GM12864 (cell line): ENCODE measurements at regions not wholly inside any gene's neighbourhood (a gene's known extent, or its start where the extent isn't known, plus 50 kb on each side); places are given as distances from the start of the nearest gene placed in this dataset.
"Not testable (repeated sequence)": the region's sequence is repeated elsewhere in the genome, so short reads cannot be mapped to it uniquely, and the experiment has no call there.

Experiments used
- DNase-seq: peaks from one replicate; pipeline ENCODE4 v3.0.0-alpha.2; 2011; ENCODE audit warnings: low read depth
- H3K4me3 ChIP-seq: 2 replicates; pipeline ENCODE4 v1.5.1; 2011; ENCODE audit warnings: mild to moderate bottlenecking, low read depth, low read length, control low read depth
- TF ChIP-seq, protein P1 (sequence below): IDR thresholded peaks from 2 replicates; pipeline ENCODE4 v1.5.1; 2011; ENCODE audit warnings: low read depth, mild to moderate bottlenecking, moderate library complexity, low read length, control low read depth, inconsistent platforms; ENCODE audit errors: missing control alignments

DNA sequence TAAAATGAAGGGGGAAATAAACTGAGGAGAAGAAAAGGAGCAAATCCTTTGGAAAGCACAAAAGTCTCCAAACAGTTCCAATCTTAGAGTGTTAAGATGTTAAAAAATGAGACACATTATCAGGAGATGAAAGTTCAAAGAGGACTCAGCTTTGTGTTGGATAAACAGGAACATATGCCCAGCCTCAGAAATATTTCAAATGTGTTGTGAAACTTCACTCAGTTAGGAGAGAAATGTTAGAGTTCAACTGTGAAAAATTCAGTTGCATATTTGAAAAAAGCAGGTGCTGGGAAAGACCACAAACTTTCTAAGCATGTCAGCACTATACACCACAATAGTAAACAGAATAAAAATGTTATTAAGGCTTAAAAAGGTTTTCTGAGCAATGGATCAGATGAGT is 136.8 kb upstream of the PRKD1 start:
- TF ChIP-seq, protein P1, sequence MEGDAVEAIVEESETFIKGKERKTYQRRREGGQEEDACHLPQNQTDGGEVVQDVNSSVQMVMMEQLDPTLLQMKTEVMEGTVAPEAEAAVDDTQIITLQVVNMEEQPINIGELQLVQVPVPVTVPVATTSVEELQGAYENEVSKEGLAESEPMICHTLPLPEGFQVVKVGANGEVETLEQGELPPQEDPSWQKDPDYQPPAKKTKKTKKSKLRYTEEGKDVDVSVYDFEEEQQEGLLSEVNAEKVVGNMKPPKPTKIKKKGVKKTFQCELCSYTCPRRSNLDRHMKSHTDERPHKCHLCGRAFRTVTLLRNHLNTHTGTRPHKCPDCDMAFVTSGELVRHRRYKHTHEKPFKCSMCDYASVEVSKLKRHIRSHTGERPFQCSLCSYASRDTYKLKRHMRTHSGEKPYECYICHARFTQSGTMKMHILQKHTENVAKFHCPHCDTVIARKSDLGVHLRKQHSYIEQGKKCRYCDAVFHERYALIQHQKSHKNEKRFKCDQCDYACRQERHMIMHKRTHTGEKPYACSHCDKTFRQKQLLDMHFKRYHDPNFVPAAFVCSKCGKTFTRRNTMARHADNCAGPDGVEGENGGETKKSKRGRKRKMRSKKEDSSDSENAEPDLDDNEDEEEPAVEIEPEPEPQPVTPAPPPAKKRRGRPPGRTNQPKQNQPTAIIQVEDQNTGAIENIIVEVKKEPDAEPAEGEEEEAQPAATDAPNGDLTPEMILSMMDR, result no peak
- no peak for DNase-seq
- H3K4me3 ChIP-seq, result no peak overlapping the region

DNA sequence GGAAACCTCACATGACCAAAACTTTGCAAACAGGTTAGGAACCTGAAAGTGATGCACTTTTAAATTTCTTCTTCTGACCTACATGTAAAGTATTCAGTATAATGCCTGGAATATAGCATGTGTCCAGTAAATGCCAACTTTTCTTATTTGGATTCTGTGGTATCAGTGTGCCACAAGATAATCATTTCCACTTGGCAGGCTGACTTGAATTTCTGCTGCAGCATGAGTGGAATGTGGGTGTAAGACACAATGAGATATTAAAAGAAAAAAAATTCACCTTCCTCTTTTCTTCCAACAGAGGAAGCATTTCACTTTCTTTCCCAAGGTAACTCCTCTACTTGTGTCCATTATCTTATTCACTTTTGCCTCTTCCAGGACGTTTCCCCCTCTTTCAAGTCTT is 141.9 kb upstream of the PRKD1 start:
- no peak for DNase-seq
- TF ChIP-seq, protein P1, result no peak
- no peak overlapping the region for H3K4me3 ChIP-seq

DNA sequence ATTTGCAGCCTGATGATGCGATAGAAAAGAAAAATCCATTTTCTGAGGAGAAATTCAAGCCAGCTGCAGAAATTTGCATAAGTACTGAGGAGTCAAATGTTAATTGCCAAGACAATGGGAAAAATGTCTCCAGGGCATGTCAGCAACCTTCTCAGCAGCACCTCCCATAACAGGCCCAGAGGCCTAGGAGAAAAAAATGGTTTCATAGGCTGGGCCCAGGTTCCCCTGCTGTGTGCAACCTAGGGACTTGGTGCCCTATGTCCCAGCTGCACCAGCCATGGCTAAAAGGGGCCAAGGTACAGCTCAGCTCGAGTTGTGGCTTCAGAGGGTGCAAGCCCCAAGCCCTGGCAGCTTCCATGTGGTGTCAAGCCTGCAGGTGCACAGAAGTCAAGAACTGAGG is 144.8 kb upstream of the PRKD1 start:
- not testable (repeated sequence) for DNase-seq, H3K4me3 ChIP-seq

DNA sequence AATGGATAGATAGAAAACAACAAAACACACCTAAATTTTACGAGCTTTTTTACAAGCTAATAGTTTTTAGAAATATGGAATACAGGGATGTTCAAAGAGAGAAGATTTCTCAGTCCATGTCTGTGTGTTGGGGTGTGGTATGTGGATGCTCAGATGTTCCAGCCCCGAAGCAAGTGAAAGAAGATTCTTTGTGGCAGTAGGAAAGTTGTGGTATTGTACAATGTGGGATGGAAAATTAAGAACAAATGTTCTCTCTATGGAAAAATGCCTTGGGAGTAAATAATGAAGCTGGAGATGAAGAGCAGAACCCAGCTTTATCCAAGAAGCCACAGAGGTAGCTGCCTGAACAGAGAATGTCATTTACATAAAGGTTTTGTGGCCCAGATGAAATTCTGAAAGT is 150.3 kb upstream of the PRKD1 start:
- H3K4me3 ChIP-seq, result no peak overlapping the region
- DNase-seq, result no peak
- TF ChIP-seq, protein P1, result no peak

DNA sequence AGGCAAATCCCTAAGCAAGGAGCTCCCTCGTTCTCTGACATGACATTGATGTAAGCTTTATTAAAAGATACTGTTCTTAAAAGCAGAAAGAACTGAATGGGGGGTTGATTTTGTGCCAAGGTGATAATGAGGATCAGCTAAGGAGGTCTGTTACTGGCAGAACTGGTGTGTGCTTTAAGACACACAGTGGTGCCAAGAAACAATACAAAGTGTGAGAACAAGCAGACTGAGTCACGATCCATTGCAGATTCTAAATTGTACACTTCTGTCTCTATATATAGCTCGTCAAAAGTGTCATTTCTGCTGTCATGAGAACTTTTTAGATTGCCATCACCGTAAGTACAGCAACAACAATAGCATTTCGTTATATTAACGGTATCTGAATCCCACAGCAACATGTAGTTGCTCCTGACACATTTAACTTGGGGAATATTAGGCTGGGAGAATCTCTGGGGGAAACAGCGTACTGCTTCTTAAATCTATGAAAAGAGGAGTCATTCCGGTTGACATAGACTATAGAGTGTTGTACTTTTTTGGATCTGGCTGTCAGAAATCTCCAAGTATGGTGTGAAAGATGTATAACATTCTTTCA is 151.3 kb upstream of the PRKD1 start:
- no peak for DNase-seq
- H3K4me3 ChIP-seq, result no peak overlapping the region
- TF ChIP-seq, protein P1, result no peak

DNA sequence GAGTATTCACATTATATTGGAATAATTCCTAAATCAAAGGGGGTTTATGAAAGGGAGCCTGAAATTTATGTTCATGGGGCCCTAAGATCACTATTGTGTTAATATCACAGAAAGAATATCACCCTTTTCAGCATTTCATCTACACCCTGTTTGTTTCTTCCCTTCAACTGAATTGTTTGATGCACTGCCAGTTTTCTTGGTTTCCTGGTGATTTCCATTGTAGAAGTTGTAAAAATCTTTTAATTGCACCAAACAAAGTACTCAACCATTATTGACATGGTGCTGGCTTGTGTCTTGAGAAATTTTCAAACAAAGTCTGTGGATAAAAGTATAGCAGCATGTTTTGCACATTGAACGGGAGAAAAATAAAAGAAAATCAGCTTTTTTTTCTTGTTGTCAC is 154.8 kb upstream of the PRKD1 start:
- H3K4me3 ChIP-seq, result no peak overlapping the region
- DNase-seq, result no peak
- TF ChIP-seq, protein P1, result no peak

DNA sequence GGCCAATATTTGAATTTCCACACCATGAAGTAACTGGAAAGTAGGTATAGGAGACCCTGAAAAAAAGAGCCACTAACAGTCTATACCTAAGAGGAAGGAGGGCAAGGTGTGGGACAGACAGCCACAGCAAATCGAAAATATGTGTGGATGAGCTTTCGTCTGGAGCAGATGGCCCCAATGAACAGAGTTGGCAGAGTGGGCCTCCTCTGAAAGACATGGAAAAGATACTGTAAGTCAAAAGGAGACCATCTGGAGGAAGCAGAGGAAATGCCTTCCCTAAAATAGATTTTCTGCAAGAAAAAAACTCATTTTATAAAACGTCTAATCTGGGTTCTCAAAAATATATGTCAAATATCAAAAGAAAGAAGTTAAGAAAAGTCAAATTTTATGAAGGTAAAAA is 157.2 kb upstream of the PRKD1 start:
- no peak for DNase-seq
- no peak overlapping the region for H3K4me3 ChIP-seq
- TF ChIP-seq, protein P1, result no peak
